PC-9 (cell line): ENCODE measurements at regions not wholly inside any gene's neighbourhood (a gene's known extent, or its start where the extent isn't known, plus 50 kb on each side); places are given as distances from the start of the nearest gene placed in this dataset.

Experiments used
- EZH2 ChIP-seq: fragments of 200-600 bp; sonication (generic); IDR thresholded peaks from 2 replicates; pipeline ENCODE4 v1.8.0; 2017; ENCODE audit warnings: antibody characterized with exemption, low read depth
- TF ChIP-seq, protein P1 (sequence below): fragments of 200-600 bp; sonication (generic); conservative IDR thresholded peaks from 2 replicates; pipeline ENCODE4 v1.6.1; 2017; ENCODE audit warnings: mixed run types, antibody characterized with exemption, mild to moderate bottlenecking, moderate library complexity

DNA sequence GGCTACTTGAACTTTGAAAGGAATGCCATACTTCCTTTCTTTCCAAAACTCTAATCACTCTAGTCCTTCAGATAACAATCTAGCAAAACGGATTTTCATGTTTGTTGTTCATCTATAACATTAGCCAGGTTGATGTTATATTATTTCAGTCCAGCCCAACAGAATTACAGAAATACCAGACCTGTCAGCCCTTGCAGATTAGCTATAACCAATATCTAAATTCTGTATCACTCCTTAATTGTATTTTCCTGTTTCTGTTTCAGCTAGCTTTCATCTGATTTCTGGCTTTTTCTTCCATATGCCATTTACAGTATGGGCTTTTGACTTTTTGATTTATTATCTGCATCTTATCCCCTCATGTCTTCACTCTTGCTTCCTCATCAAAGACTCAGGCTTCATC is 479.8 kb upstream of the CDH8 start:
- TF ChIP-seq, protein P1, sequence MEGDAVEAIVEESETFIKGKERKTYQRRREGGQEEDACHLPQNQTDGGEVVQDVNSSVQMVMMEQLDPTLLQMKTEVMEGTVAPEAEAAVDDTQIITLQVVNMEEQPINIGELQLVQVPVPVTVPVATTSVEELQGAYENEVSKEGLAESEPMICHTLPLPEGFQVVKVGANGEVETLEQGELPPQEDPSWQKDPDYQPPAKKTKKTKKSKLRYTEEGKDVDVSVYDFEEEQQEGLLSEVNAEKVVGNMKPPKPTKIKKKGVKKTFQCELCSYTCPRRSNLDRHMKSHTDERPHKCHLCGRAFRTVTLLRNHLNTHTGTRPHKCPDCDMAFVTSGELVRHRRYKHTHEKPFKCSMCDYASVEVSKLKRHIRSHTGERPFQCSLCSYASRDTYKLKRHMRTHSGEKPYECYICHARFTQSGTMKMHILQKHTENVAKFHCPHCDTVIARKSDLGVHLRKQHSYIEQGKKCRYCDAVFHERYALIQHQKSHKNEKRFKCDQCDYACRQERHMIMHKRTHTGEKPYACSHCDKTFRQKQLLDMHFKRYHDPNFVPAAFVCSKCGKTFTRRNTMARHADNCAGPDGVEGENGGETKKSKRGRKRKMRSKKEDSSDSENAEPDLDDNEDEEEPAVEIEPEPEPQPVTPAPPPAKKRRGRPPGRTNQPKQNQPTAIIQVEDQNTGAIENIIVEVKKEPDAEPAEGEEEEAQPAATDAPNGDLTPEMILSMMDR = no peak
- no peak for TF ChIP-seq EZH2
